Central memory CD4-positive, alpha-beta T cell (primary cell): ENCODE measurements at regions not wholly inside any gene's neighbourhood (a gene's known extent, or its start where the extent isn't known, plus 50 kb on each side); places are given as distances from the start of the nearest gene placed in this dataset.
"Not testable (repeated sequence)": the region's sequence is repeated elsewhere in the genome, so short reads cannot be mapped to it uniquely, and the experiment has no call there.

Experiments used
- DNase-seq: peaks from one replicate; pipeline ENCODE4 v3.0.0; 2022

DNA sequence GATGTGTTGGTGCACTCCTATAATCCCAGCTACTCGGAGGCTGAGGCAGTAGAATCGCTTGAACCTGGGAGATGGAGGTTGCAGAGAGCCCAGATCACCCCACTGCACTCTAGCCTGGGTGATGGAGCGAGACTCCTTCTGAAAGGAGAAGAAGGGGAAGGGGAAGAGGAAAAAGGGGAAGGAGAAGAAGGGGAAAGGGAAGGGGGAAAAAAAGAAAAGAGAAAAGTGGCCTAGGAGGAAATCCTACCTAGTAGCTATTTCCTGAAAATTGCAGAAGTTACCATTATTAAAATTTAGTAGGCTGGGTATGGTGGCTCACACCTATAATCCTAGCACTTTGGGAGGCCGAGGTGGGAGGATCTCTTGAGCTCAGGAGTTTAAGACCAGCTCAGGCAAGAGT lies 67.4 kb downstream of the ARRDC3 start:
- no peak for DNase-seq

- DNase-seq = peak; percentile 76
These were observed 69.1 kb downstream of the ARRDC3 start for GRCh38 chr5:91313757-91314673.

DNA sequence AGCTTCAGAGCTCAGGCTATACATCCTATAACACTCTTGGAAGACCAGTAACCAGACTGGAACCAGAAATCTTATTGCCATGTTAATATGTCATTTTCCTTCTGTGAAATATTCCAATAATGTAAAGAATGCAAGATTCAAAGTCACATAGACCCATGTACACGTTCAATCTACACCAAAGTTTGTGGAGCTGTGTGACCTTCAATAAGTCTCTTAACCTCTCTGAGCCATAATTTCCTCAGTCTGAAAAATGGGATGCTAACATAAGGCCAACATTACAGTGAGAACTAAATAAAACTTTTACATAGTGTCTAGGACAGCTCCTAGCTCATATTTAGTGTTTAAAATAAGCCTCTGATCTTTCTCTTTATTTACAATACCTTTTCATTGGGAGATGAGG lies 70.4 kb downstream of the ARRDC3 start:
- no peak for DNase-seq

- DNase-seq = peak; percentile 78
These were observed 71.2 kb downstream of the ARRDC3 start for GRCh38 chr5:91311697-91312501.

DNA sequence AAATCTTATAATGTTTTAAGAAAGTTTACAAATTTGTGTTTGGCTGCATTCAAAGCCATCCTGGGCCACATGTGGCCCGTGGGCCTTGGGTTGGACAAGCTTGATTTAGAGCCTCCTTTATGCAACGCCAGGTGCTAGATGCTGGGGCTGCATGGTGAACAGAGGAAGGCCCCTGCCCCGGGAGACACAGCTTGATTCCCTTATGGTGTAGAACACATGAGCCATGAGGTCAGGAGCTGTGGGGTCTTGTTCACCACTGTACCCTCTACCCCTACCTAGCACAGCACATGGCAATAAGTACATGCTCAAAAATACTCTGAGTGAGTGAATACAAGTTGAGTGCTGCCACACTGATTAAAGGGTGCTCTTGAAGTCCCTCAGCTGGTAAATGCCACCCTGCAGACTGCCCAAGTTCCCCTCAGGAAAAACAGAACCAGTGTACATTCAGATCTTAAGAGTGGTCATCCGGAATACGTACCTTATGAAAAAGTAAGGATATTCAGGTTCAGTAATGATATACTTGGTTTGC lies 71.9 kb downstream of the ARRDC3 start:
- DNase-seq = no peak

GRCh38 chr5:91308157-91308556 lies 75.0 kb downstream of the ARRDC3 start:
- not testable (repeated sequence) for DNase-seq

DNA sequence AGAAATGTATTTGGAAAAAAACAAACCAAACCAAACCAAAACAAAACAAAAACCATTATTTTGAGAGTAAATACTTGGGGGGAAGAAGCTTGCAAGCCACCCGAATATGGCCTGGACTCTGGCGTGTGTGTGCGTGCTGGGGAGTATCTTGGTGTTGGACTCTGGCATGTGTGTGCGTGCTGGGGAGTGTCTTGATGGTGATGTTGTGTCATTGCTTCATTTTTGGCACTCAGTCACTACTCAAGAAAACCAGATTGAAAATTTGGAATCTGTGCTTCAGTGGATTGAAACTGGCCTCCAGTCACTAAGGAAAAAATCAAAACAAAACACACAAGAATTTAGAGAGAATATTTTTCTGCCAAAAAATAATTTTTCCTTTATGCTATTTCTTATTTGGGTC lies 76.1 kb downstream of the ARRDC3 start:
- DNase-seq = no peak

- no peak for DNase-seq
These were observed 76.6 kb downstream of the ARRDC3 start for GRCh38 chr5:91306497-91306896.

DNA sequence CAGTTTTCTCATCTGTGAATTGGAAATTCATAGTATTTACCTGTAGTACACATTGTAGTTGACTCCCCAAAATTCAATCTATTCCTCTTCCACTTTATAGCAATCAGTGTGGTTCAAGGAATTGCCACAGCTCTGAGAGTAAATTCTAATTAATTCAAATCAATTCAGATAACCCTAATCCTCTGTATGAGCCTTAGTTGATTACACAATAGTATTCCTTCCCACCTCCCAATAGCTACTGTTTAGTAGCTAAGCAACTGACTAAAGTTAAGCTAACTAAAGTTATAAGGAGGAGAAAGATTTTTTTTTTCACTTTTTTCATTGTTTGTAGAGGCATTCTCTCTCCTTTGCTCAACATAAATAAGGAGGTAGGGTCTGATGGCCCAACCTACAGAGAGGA lies 77.5 kb downstream of the ARRDC3 start:
- DNase-seq = no peak

DNA sequence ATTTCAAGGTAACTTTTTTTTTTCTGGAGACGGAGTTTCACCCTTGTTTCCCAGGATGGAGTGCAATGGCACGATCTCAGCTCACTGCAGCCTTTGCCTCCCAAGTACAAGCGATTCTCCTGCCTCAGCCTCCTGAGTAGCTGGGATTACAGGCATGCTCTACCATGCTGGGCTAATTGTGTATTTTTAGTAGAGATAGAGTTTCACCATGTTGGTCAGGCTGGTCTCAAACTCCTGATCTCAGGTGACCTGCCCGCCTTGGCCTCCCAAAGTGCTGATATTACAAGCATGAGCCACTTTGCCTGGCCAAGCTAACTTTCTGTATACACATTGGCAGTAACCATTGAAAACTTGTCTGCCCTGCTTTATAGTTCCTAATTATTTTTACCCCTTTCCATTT lies 79.1 kb downstream of the ARRDC3 start:
- DNase-seq = not testable (repeated sequence)

DNA sequence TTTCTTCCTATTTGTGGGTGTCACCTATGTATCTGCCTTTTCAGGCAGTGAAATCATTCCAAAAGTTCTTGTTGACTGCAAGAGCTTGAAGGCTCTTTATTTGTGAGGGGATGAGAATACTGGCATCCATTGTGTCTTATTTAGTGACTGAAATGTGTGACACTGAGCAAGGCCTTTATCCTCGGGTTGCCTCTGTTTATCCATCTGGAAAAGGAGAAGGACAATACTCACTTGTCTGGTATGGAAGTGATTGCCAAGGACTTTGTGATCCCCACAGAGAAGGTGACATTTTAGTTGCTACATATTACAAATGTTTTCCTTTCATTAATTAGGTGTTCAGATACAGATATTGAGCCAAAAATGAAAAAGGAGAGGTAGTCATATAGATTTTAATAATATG lies 80.2 kb downstream of the ARRDC3 start:
- no peak for DNase-seq

GRCh38 chr5:91302305-91302704 lies 80.8 kb downstream of the ARRDC3 start:
- DNase-seq = no peak

GRCh38 chr5:91301106-91301846 lies 81.8 kb downstream of the ARRDC3 start:
- no peak for DNase-seq

- no peak for DNase-seq
These were observed 85.1 kb downstream of the ARRDC3 start for GRCh38 chr5:91297994-91298393.

- no peak for DNase-seq
These were observed 86.4 kb downstream of the ARRDC3 start for GRCh38 chr5:91296674-91297143.

- DNase-seq = not testable (repeated sequence)
These were observed 87.0 kb downstream of the ARRDC3 start for GRCh38 chr5:91296102-91296501.

GRCh38 chr5:91293131-91293530 lies 90.0 kb downstream of the ARRDC3 start:
- no peak for DNase-seq

- no peak for DNase-seq
These were observed 91.2 kb downstream of the ARRDC3 start for GRCh38 chr5:91291628-91292569.

DNA sequence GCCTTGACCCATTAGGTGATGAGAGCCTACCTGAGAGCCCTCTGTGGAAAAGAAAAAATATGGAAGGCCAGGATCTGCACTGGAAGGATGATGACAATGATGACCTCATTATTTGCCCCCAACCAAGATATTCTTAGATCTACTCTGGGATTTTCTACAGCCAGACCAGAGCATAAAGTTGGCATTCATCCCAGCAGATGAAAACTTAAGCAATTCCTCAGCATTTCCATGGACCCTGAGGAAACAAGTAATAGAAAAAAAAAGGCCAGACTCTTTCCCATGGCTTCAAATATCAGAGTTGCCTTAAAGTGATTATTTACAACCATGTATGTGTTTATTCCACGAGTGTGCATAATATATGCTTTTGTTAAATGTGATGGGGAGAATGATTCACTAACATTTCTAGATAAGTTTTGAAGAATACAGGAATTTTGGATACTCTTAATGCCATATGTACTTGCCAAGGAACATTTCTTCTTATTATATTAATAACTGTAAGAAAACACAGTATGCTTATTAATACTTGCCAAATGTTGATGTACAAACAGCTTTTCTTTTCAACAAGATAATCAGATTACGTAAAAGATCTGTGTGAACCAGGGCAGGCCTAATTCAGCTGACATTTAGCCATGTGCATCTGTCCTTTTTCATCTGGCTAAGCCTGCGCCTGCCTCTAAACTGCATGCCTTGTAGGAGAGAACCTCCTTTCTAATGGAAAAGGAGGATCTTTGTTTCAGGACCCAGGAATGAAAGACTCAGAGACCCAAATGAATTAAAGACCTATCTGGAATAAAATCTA lies 94.8 kb downstream of the ARRDC3 start:
- no peak for DNase-seq

DNA sequence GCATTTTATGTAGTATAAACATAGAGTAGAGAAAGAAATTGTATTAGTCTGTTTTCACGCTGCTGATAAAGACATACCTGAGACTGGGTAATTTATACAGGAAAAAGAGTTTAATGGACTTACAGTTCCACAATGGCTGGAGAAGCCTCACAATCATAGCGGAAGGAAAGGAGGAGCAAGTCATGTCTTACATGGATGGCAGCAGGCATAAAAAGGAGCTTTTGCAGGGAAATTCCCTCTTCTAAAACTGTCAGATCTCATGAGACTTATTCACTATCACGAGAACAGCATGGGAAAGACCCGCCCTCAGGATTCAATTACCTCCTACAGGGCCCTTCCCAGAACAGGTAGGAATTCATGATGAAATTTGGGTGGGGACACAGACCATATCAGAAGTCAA lies 98.1 kb downstream of the ARRDC3 start:
- not testable (repeated sequence) for DNase-seq

GRCh38 chr5:91283899-91284298 lies 99.2 kb downstream of the ARRDC3 start:
- DNase-seq = no peak
